Dermis blood vessel endothelial cell (primary cell): ENCODE measurements at regions not wholly inside any gene's neighbourhood (a gene's known extent, or its start where the extent isn't known, plus 50 kb on each side); places are given as distances from the start of the nearest gene placed in this dataset.
"Not testable (repeated sequence)": the region's sequence is repeated elsewhere in the genome, so short reads cannot be mapped to it uniquely, and the experiment has no call there.

Source experiments
- DNase-seq: peaks from one replicate; pipeline ENCODE4 v3.0.0; 2010

- no peak for DNase-seq
Observed at GRCh38 chr16:54806881-54807360, 123.7 kb upstream of the IRX5 start.

GRCh38 chr16:54806378-54806777 lies 124.3 kb upstream of the IRX5 start:
- DNase-seq: no peak

- DNase-seq: no peak
Observed at GRCh38 chr16:54805648-54806047, 125.0 kb upstream of the IRX5 start.

- DNase-seq: no peak
Observed at GRCh38 chr16:54801057-54801844, 129.4 kb upstream of the IRX5 start.

GRCh38 chr16:54798267-54798666 lies 132.4 kb upstream of the IRX5 start:
- no peak for DNase-seq

- no peak for DNase-seq
Observed at GRCh38 chr16:54796211-54796610, 134.5 kb upstream of the IRX5 start.

- no peak for DNase-seq
Observed at GRCh38 chr16:54792811-54793210, 137.9 kb upstream of the IRX5 start.

- DNase-seq: no peak
Observed at GRCh38 chr16:54787045-54787444, 143.6 kb upstream of the IRX5 start.

- DNase-seq: no peak
Observed at GRCh38 chr16:54783980-54784379, 146.7 kb upstream of the IRX5 start.

- no peak for DNase-seq
Observed at GRCh38 chr16:54783226-54783625, 147.4 kb upstream of the IRX5 start.

GRCh38 chr16:54780266-54780665 lies 150.4 kb upstream of the IRX5 start:
- DNase-seq: no peak

- no peak for DNase-seq
Observed at GRCh38 chr16:54779549-54779948, 151.1 kb upstream of the IRX5 start.

- no peak for DNase-seq
Observed at GRCh38 chr16:54774768-54775167, 155.9 kb upstream of the IRX5 start.

- DNase-seq: no peak
Observed at GRCh38 chr16:54772400-54772799, 158.3 kb upstream of the IRX5 start.

GRCh38 chr16:54766355-54766754 lies 164.3 kb upstream of the IRX5 start:
- no peak for DNase-seq

- no peak for DNase-seq
Observed at GRCh38 chr16:54750249-54750648, 180.4 kb upstream of the IRX5 start.

- DNase-seq: no peak
Observed at GRCh38 chr16:54748611-54749190, 182.0 kb upstream of the IRX5 start.

GRCh38 chr16:54746596-54746995 lies 184.1 kb upstream of the IRX5 start:
- DNase-seq: no peak

GRCh38 chr16:54744998-54745397 lies 185.7 kb upstream of the IRX5 start:
- no peak for DNase-seq

GRCh38 chr16:54742436-54742835 lies 188.2 kb upstream of the IRX5 start:
- DNase-seq: no peak

GRCh38 chr16:54739381-54739780 lies 191.3 kb upstream of the IRX5 start:
- DNase-seq: no peak

GRCh38 chr16:54734156-54734555 lies 196.5 kb upstream of the IRX5 start:
- DNase-seq: no peak

GRCh38 chr16:54727696-54728095 lies 203.0 kb upstream of the IRX5 start:
- not testable (repeated sequence) for DNase-seq

GRCh38 chr16:54724346-54724925 lies 206.2 kb upstream of the IRX5 start:
- DNase-seq: no peak
